KMS-11 (cell line): ENCODE measurements at regions not wholly inside any gene's neighbourhood (a gene's known extent, or its start where the extent isn't known, plus 50 kb on each side); places are given as distances from the start of the nearest gene placed in this dataset.
"Not testable (repeated sequence)": the region's sequence is repeated elsewhere in the genome, so short reads cannot be mapped to it uniquely, and the experiment has no call there.

Source experiments
- H2AFZ ChIP-seq: fragments of 200-600 bp; sonication (generic); 2 replicates; pipeline ENCODE4 v1.6.1; 2016; ENCODE audit warnings: antibody characterized with exemption, mixed run types, low read depth
- H3K27ac ChIP-seq: fragments of 200-600 bp; sonication (generic); 2 replicates; pipeline ENCODE4 v1.6.1; 2016; ENCODE audit warnings: mild to moderate bottlenecking, mixed run types
- H3K27me3 ChIP-seq: fragments of 200-600 bp; sonication (generic); 2 replicates; pipeline ENCODE4 v1.6.1; 2017; ENCODE audit warnings: mild to moderate bottlenecking, low read depth, mixed run types, moderate library complexity; ENCODE audit not compliant: insufficient read depth
- H3K36me3 ChIP-seq: fragments of 200-600 bp; sonication (generic); 2 replicates; pipeline ENCODE4 v1.6.1; 2017; ENCODE audit warnings: mild to moderate bottlenecking, mixed run types; ENCODE audit not compliant: insufficient read depth
- H3K4me1 ChIP-seq: fragments of 200-600 bp; sonication (generic); 2 replicates; pipeline ENCODE4 v1.6.1; 2016; ENCODE audit warnings: mild to moderate bottlenecking, low read depth, mixed run types; ENCODE audit not compliant: poor library complexity, severe bottlenecking
- H3K4me2 ChIP-seq: fragments of 200-600 bp; sonication (generic); 2 replicates; pipeline ENCODE4 v1.7.0; 2016; ENCODE audit warnings: mild to moderate bottlenecking, mixed run types
- H3K4me3 ChIP-seq: fragments of 200-600 bp; sonication (generic); IDR thresholded peaks from 2 replicates; pipeline ENCODE4 v1.6.1; 2017; ENCODE audit warnings: low read depth, low read length, mixed read lengths; ENCODE audit not compliant: insufficient read depth
- H3K79me2 ChIP-seq: fragments of 200-600 bp; sonication (generic); 2 replicates; pipeline ENCODE4 v1.6.1; 2016; ENCODE audit warnings: low read depth, mixed run types; ENCODE audit not compliant: insufficient read depth
- H3K9ac ChIP-seq: fragments of 200-600 bp; sonication (generic); 2 replicates; pipeline ENCODE4 v1.6.1; 2016; ENCODE audit warnings: mild to moderate bottlenecking, mixed run types
- H4K20me1 ChIP-seq: fragments of 200-600 bp; sonication (generic); 2 replicates; pipeline ENCODE4 v1.6.1; 2016; ENCODE audit warnings: mild to moderate bottlenecking, mixed run types; ENCODE audit not compliant: insufficient read depth
- TF ChIP-seq, protein P1 (sequence below): fragments of 200-600 bp; sonication (generic); conservative IDR thresholded peaks from 2 replicates; pipeline ENCODE4 v1.6.1; 2017; ENCODE audit warnings: low read depth, mild to moderate bottlenecking, antibody characterized with exemption, low read length, moderate library complexity, mixed read lengths

DNA sequence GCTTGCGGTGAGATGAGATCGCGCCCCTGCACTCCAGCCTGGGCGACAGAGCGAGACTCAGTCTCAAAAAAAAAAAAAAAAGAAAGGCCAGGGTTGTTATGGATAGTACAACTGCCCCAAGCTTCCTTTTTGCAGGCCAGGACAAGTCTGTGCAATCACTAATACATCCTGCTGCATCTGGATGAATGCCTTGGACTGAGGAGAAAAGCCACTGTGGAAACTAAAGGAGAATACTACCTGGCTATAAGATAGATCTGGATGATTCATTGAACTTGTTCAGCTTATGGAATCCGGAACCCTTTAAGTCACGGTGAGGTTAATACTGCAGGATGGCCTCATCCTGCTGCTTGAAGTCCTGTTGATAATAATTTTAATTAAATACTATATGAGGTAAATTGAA, 278.2 kb downstream of the TFAP2A start:
- Histone ChIP-seq H3K9ac (no peak overlapping the region), H4K20me1 (no peaks in the 10 kb centered on the region), H3K27ac (no peak overlapping the region), H3K4me2 (no peak overlapping the region), H3K4me1 (no peaks in the 10 kb centered on the region), H2AFZ (no peak overlapping the region), H3K36me3 (no peaks in the 10 kb centered on the region), H3K79me2 (no peaks in the 10 kb centered on the region), H3K27me3 (no peaks in the 10 kb centered on the region), H3K4me3 (no peak overlapping the region)
- TF ChIP-seq, protein P1, sequence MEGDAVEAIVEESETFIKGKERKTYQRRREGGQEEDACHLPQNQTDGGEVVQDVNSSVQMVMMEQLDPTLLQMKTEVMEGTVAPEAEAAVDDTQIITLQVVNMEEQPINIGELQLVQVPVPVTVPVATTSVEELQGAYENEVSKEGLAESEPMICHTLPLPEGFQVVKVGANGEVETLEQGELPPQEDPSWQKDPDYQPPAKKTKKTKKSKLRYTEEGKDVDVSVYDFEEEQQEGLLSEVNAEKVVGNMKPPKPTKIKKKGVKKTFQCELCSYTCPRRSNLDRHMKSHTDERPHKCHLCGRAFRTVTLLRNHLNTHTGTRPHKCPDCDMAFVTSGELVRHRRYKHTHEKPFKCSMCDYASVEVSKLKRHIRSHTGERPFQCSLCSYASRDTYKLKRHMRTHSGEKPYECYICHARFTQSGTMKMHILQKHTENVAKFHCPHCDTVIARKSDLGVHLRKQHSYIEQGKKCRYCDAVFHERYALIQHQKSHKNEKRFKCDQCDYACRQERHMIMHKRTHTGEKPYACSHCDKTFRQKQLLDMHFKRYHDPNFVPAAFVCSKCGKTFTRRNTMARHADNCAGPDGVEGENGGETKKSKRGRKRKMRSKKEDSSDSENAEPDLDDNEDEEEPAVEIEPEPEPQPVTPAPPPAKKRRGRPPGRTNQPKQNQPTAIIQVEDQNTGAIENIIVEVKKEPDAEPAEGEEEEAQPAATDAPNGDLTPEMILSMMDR, result no peak

DNA sequence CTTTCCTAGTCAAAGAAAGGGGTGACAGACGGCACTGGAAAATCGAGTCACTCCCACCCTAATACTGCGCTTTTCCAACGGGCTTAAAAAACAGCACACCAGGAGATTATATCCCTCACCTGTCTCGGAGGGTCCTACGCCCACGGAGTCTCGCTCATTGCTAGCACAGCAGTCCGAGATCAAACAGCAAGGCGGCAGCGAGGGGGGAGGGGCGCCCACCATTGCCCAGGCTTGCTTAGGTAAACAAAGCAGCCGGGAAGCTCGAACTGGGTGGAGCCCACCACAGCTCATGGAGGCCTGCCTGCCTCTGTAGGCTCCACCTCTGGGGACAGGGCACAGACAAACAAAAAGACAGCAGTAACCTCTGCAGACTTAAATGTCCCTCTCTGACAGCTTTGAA, 280.7 kb downstream of the TFAP2A start:
- H3K79me2 ChIP-seq, H3K4me3 ChIP-seq, H4K20me1 ChIP-seq, H3K27me3 ChIP-seq, H2AFZ ChIP-seq, H3K4me1 ChIP-seq, H3K36me3 ChIP-seq, H3K9ac ChIP-seq, H3K4me2 ChIP-seq, H3K27ac ChIP-seq: not testable (repeated sequence)

DNA sequence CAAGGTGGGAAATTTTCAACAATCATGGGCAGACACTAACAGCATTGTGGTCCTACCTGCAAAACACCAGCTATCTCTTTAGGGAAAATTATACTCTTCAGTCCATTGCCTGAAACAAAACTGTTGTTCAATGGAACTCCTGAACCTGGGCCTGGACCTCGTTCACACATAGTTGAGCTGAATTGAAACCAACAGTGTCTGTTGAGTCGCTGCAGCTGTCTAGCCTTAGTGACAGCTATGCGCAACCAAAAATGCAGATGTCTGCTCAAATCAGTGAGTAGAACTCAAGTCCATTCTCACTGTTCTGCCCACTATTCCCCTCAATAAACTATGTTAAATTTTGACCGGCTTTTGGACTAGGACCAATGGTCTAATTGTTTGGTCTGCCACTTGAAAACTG, 286.2 kb downstream of the TFAP2A start:
- Histone ChIP-seq H3K4me3 (no peak overlapping the region), H3K27ac (no peak overlapping the region), H4K20me1 (no peaks in the 10 kb centered on the region), H3K79me2 (no peaks in the 10 kb centered on the region), H3K27me3 (no peaks in the 10 kb centered on the region), H3K9ac (no peak overlapping the region), H3K4me1 (no peaks in the 10 kb centered on the region), H3K4me2 (no peak overlapping the region), H2AFZ (no peak overlapping the region), H3K36me3 (no peaks in the 10 kb centered on the region)
- TF ChIP-seq, protein P1, result no peak

DNA sequence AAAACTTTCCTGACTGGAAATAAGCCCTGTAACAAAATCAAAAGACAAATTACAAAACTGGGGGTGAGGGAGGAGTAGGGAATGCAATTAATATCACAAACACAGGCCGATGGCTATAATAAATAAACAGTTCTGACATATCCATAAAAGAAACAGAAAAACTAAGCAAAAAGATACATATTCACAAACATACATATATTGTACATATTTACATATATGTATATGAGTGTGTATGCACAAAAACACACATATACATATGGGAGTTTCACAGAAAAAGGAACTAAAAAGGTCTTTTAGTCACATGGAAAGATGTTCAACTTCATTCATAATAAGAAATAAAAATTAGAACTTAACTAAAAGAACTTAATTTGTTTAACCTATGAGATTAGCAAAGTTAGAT, 292.7 kb downstream of the TFAP2A start:
- Histone ChIP-seq H3K4me2 (no peak overlapping the region), H3K4me1 (no peaks in the 10 kb centered on the region), H3K27me3 (no peaks in the 10 kb centered on the region), H3K9ac (no peak overlapping the region), H3K4me3 (no peak overlapping the region), H2AFZ (no peak overlapping the region), H4K20me1 (no peaks in the 10 kb centered on the region), H3K27ac (no peak overlapping the region), H3K79me2 (no peaks in the 10 kb centered on the region), H3K36me3 (no peaks in the 10 kb centered on the region)
- TF ChIP-seq, protein P1, result no peak

DNA sequence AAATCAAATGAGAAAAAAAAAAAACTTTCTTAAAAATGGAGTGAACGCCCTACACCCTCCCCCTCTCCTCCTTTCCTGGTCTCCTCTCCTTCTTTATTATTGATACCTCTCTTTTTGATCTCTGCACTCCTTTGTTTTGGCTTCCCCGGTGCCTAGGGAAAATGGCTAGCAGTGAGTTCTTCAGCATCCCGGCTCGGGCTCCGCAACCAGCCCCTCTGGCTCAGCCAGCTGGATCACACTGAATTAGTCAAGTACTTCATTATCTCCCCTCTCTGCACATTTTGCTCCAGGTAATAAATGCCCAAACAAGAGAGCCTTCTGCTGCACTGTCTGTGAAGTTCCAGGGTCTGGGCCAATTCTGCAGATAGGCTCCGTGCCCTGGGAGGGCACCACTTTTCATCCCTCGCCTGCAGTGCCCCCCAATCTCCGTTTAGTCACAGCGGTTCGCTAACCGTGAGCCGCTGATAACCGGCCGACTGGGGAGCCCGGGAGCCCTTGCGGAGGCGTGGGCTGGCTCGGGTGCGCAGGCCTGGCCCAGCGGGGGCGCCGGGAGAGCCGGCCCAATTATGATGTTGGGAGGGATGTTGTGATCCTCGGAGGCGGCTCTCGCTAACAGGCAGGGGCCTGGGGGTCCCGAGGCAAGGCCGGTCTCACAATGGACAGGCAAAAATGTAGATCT, 301.9 kb downstream of the TFAP2A start:
- H3K4me3 ChIP-seq, result no peak overlapping the region
- TF ChIP-seq, protein P1, result no peak

More for the DNA sequence above, 301.9 kb downstream of the TFAP2A start:
- no peaks in the 10 kb centered on the region for H4K20me1 ChIP-seq
- H3K27ac ChIP-seq, result no peak overlapping the region
- H3K9ac ChIP-seq, result no peak overlapping the region
- no peak overlapping the region for H3K4me2 ChIP-seq
- H3K27me3 ChIP-seq, result no peaks in the 10 kb centered on the region
- no peaks in the 10 kb centered on the region for H3K4me1 ChIP-seq
- H3K79me2 ChIP-seq, result no peaks in the 10 kb centered on the region
- H2AFZ ChIP-seq, result no peak overlapping the region
- no peaks in the 10 kb centered on the region for H3K36me3 ChIP-seq
